ENCODE measurements at regions not wholly inside any gene's neighbourhood (a gene's known extent, or its start where the extent isn't known, plus 50 kb on each side); places are given as distances from the start of the nearest gene placed in this dataset.
"Not testable (repeated sequence)": the region's sequence is repeated elsewhere in the genome, so short reads cannot be mapped to it uniquely, and the experiment has no call there.

GRCh38 chr14:19304442-19304841 is 129.7 kb downstream of the POTEG start:
- TF ChIP-seq CTCF, POLR2A (IDR thresholded peaks at IDR 0.05): not testable (repeated sequence)
